Inferior parietal cortex (tissue), 1 donor: ENCODE measurements at regions not wholly inside any gene's neighbourhood (a gene's known extent, or its start where the extent isn't known, plus 50 kb on each side); places are given as distances from the start of the nearest gene placed in this dataset.

Source experiments
- DNase-seq: peaks from one replicate; pipeline ENCODE4 v3.0.0-alpha.2; 2016; ENCODE audit errors: extremely low spot score

GRCh38 chr20:7703551-7703961 is 236.7 kb downstream of the HAO1 start:
- DNase-seq, result peak; percentile 16

- peak; percentile 42 for DNase-seq
Observed at GRCh38 chr20:7703996-7704395, 236.3 kb downstream of the HAO1 start.

GRCh38 chr20:7708112-7708511 is 232.1 kb downstream of the HAO1 start:
- no peak for DNase-seq

GRCh38 chr20:7708782-7709181 is 231.5 kb downstream of the HAO1 start:
- DNase-seq, result no peak

- DNase-seq, result no peak
Observed at GRCh38 chr20:7710440-7710839, 229.8 kb downstream of the HAO1 start.

GRCh38 chr20:7712661-7713060 is 227.6 kb downstream of the HAO1 start:
- no peak for DNase-seq

GRCh38 chr20:7714549-7714948 is 225.7 kb downstream of the HAO1 start:
- DNase-seq, result no peak

- no peak for DNase-seq
Observed at GRCh38 chr20:7716286-7716972, 223.8 kb downstream of the HAO1 start.

- no peak for DNase-seq
Observed at GRCh38 chr20:7722564-7722963, 217.7 kb downstream of the HAO1 start.

GRCh38 chr20:7723284-7723683 is 217.0 kb downstream of the HAO1 start:
- DNase-seq, result no peak

GRCh38 chr20:7728338-7728737 is 211.9 kb downstream of the HAO1 start:
- no peak for DNase-seq

- DNase-seq, result no peak
Observed at GRCh38 chr20:7734216-7734615, 206.0 kb downstream of the HAO1 start.

- DNase-seq, result no peak
Observed at GRCh38 chr20:7736336-7736735, 203.9 kb downstream of the HAO1 start.

- DNase-seq, result no peak
Observed at GRCh38 chr20:7741866-7742265, 198.4 kb downstream of the HAO1 start.

- DNase-seq, result no peak
Observed at GRCh38 chr20:7742479-7742878, 197.8 kb downstream of the HAO1 start.

- no peak for DNase-seq
Observed at GRCh38 chr20:7744411-7744810, 195.8 kb downstream of the HAO1 start.

GRCh38 chr20:7748624-7749023 is 191.6 kb downstream of the HAO1 start:
- no peak for DNase-seq

GRCh38 chr20:7754102-7754501 is 186.2 kb downstream of the HAO1 start:
- no peak for DNase-seq

GRCh38 chr20:7758406-7758805 is 181.9 kb downstream of the HAO1 start:
- DNase-seq, result no peak

GRCh38 chr20:7760247-7761031 is 179.8 kb downstream of the HAO1 start:
- DNase-seq, result no peak

- DNase-seq, result no peak
Observed at GRCh38 chr20:7765221-7765620, 175.0 kb downstream of the HAO1 start.

GRCh38 chr20:7770046-7770445 is 170.2 kb downstream of the HAO1 start:
- DNase-seq, result no peak

GRCh38 chr20:7770578-7770977 is 169.7 kb downstream of the HAO1 start:
- no peak for DNase-seq
